C4-2B (cell line): ENCODE measurements at regions not wholly inside any gene's neighbourhood (a gene's known extent, or its start where the extent isn't known, plus 50 kb on each side); places are given as distances from the start of the nearest gene placed in this dataset.

Source experiments
- H3K27ac ChIP-seq: fragments of 450-650 bp; 2 replicates; pipeline ENCODE4 v1.5.1; 2017
- ZFX ChIP-seq: fragments of 450-650 bp; IDR thresholded peaks from 2 replicates; pipeline ENCODE4 v1.6.1; 2017
- TF ChIP-seq, protein P1 (sequence below): fragments of 450-650 bp; conservative IDR thresholded peaks from 2 replicates; pipeline ENCODE4 v1.5.1; 2017; ENCODE audit warnings: mild to moderate bottlenecking

- no peak overlapping the region for H3K27ac ChIP-seq
- TF ChIP-seq ZFX: no peak
- TF ChIP-seq, protein P1, sequence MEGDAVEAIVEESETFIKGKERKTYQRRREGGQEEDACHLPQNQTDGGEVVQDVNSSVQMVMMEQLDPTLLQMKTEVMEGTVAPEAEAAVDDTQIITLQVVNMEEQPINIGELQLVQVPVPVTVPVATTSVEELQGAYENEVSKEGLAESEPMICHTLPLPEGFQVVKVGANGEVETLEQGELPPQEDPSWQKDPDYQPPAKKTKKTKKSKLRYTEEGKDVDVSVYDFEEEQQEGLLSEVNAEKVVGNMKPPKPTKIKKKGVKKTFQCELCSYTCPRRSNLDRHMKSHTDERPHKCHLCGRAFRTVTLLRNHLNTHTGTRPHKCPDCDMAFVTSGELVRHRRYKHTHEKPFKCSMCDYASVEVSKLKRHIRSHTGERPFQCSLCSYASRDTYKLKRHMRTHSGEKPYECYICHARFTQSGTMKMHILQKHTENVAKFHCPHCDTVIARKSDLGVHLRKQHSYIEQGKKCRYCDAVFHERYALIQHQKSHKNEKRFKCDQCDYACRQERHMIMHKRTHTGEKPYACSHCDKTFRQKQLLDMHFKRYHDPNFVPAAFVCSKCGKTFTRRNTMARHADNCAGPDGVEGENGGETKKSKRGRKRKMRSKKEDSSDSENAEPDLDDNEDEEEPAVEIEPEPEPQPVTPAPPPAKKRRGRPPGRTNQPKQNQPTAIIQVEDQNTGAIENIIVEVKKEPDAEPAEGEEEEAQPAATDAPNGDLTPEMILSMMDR: no peak
These were observed 376.5 kb downstream of the UQCRFS1 start for GRCh38 chr19:28836421-28836820.

GRCh38 chr19:28834996-28835395 is 378.0 kb downstream of the UQCRFS1 start:
- H3K27ac ChIP-seq: no peak overlapping the region
- TF ChIP-seq ZFX: no peak
- TF ChIP-seq, protein P1: no peak

- TF ChIP-seq, protein P1: no peak
- no peak for TF ChIP-seq ZFX
- H3K27ac ChIP-seq: no peak overlapping the region
These were observed 381.5 kb downstream of the UQCRFS1 start for GRCh38 chr19:28831462-28831861.

DNA sequence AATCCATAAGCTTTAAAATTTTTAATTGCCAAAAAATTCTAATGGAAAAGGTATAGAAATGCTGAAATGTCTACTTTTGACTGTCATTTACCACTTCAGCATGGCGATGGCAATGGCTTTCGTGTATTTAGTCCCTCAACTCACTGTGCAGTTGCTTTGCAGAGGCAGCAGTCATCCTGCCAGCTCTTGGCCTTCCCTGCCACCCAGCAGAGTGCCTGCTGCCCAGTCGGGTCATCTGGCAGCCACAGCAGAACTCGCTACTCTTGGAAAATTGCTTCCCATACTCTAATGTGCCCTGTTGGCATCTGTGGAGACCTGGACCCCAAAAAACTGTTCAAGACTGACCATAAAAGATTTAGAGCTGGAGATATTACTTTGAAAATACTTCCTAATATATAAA is 383.2 kb downstream of the UQCRFS1 start:
- H3K27ac ChIP-seq: no peak overlapping the region
- TF ChIP-seq, protein P1: no peak
- TF ChIP-seq ZFX: no peak

DNA sequence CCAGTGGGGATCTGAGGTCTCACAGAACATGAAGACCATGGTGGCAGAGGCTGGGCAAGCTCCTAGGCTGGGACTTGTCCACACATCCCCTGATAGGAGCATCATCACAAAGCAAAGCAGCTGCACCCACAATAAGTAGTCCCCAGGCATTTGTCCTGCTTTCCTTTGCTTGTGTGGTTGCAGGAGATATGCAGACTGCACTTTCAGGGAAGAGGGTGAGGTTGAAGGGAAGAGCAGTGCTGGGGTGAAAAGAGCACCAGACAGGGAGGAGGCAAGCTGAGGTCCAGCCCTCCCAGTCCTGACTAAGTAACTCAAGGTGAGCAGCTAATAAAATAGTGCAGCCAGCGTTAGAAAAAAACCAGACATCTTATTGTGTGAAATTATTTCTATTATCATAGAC is 383.6 kb downstream of the UQCRFS1 start:
- H3K27ac ChIP-seq: no peak overlapping the region
- TF ChIP-seq ZFX: no peak
- TF ChIP-seq, protein P1: no peak

- no peak overlapping the region for H3K27ac ChIP-seq
- TF ChIP-seq, protein P1: no peak
- no peak for TF ChIP-seq ZFX
These were observed 384.6 kb downstream of the UQCRFS1 start for GRCh38 chr19:28828276-28828870.

GRCh38 chr19:28827382-28827781 is 385.6 kb downstream of the UQCRFS1 start:
- TF ChIP-seq ZFX: no peak
- TF ChIP-seq, protein P1: no peak
- H3K27ac ChIP-seq: no peak overlapping the region
